HG03135 (cell line): ENCODE measurements at regions not wholly inside any gene's neighbourhood (a gene's known extent, or its start where the extent isn't known, plus 50 kb on each side); places are given as distances from the start of the nearest gene placed in this dataset.

Experiments
- ATAC-seq: cut with Tn5 transposase; IDR thresholded peaks from one replicate; pipeline ENCODE4 v1.9.1; 2021; ENCODE audit warnings: mild to moderate bottlenecking, moderate library complexity; ENCODE audit not compliant: unreplicated experiment

DNA sequence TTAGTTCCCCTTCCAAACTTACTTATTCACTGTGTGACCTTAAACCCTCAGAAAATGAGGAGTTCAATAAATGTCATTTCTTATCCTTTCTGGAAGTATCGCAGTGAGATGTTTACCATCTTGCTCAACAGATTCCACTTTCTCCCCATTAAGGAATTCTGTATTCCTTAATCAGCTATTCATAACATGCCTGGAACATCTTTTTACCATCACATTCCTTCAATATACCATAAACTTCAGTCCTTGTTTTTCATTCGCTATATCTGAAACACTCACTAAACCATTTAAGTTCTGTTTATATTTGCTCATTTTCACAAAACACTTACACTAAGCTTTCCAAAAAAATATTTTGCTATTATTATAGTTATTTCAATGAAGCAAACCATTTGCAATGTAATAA is 1158.6 kb downstream of the CDH12 start:
- ATAC-seq: no peak

DNA sequence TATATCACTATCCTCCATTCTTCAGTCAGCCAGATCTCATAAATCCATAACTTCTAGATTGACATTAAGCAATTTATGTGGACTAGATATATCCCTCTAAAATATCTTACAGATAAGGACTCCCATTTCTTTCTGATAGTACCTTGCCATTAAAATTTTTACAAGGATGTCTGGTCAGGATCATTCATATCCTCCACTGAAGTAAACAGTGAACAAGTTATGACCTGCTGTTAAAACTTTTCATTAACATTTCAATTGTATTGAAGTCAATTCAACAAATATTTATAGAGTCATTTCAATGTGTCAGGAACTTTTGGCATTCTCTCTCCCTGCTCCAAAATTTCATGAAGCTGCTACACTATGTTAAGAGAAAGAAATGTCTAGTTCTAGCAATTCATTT is 1159.6 kb downstream of the CDH12 start:
- no peak for ATAC-seq

GRCh38 chr5:21689587-21689986 is 1163.6 kb downstream of the CDH12 start:
- ATAC-seq: no peak

DNA sequence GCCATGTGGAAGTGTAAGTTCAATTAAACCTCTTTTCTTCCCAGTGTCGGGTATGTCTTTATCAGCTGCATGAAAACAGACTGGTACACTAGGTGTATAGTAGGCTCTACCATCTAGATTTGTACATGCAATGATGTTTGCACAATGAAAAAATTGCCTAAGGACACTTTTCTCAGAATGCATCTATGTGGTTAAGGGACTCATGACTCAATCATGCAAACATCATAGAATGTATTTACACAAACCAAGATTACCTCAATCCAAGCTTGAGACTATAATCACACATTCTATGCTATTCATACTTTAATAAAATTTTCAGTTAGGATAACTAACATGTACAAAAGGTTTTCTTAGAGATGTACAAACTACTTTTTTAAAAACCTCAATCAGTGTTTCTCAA is 1164.5 kb downstream of the CDH12 start:
- no peak for ATAC-seq

DNA sequence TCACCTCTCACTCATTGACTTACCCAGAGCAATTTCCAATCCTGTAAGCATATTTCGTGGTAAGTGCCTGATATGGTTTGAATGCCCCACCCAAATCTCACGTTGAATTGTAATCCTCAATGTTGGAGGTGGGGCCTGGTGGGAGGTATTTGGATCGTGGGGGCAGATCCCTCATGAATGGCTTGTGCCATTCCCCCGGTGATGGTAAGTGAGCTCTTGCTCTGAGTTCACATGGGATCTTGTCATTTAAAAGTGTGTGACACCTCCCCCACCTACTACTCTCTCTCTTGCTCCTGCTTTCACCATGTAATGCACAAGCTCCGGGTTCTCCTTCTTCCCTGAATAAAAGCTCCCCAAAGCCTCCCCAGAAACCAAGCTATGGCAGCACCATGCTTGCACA is 1165.5 kb downstream of the CDH12 start:
- no peak for ATAC-seq

DNA sequence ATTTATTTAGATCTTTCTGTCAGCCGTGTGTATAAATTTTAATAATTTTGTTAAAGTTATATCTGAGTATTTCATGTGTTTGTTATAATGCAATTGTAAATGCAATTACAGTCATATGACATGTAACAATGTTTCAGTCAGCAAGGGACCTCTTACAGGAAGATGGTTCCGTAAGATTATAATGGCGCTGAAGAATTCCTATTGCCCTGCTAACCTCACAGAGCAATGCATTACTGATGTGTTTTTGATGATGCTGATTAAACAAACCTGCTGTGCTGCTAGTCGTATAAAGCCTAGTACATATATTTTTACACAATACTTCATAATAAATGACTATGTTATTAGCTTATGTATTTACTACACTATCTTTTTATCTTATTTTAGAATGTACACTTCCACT is 1166.4 kb downstream of the CDH12 start:
- no peak for ATAC-seq

- no peak for ATAC-seq
Observed at GRCh38 chr5:21685522-21685921, 1167.6 kb downstream of the CDH12 start.

- ATAC-seq: no peak
Observed at GRCh38 chr5:21684992-21685391, 1168.2 kb downstream of the CDH12 start.

DNA sequence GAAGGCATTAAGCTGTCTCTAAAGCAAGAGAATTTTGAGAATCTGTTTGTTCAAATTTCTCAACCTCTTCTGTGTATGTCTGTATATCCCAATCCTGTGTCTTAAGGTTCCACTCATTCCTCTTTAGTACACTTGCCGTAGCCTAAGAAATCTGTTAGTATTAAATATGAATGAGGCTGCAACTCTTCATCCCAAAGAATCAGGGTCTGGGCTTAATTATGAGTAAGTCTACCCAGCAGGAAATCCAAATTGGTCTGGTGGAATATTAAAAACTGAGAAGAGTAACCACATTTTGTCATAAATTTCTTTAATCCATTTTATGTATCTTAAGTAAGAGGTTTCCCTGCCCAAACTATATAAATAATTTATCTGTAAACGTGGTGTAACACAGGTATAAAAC is 1171.2 kb downstream of the CDH12 start:
- ATAC-seq: no peak

- no peak for ATAC-seq
Observed at GRCh38 chr5:21680641-21681040, 1172.5 kb downstream of the CDH12 start.

DNA sequence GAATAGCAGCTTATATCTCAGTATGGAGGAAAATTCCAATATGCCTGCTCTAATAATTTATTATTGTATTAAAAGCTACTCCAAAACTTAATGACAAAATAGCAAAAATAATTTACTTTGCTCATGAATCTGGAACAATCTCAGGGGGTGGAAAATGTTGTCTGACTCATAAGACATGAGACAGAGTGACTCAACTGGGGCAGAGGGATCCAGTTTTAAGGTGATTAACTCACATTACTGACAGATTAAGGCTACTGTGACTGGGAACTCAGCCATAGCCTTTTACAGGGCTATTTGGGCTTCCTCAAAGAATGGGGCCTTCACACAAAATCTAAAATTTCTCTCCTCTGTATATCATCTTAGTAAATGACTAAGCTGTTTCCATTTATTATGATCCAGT is 1172.9 kb downstream of the CDH12 start:
- ATAC-seq: no peak

DNA sequence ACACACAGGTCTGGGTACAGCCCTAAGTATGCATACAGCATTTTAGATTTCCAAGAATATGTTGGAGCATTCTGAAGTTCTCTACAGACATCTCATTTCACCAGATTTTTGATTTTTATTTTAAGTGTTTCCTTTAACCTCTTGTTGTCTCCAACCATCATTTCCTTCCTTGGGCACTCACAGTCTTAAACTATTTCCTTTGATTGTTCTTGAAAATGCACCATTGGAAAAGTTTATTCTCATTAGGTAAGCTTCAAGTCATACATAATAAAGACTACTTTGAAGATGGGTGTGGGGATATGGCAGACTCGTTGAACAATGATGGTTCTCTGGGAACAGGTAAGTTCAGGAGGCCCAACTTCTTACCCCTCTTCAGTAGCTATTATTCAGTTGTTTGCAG is 1174.6 kb downstream of the CDH12 start:
- no peak for ATAC-seq

GRCh38 chr5:21672911-21673310 is 1180.2 kb downstream of the CDH12 start:
- no peak for ATAC-seq

- ATAC-seq: no peak
Observed at GRCh38 chr5:21672360-21672759, 1180.8 kb downstream of the CDH12 start.

DNA sequence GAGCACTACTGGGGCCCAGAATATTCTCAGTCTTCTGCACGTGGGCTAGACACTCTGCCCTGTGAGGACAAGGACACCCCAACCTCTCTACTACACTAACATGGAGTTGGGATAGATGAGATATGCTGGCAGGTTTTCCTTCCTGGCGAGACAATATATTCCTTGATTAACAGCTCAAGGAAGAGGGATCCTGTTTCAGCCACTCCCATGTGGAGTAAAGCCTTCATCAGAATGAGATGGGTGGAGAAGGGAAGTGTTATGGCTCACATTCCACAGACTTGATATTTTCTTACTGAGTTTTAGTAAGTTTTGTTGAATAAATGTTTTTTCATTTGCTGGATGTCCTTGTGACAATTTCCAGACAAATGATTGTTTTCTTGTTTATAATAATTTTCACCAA is 1187.6 kb downstream of the CDH12 start:
- ATAC-seq: no peak

DNA sequence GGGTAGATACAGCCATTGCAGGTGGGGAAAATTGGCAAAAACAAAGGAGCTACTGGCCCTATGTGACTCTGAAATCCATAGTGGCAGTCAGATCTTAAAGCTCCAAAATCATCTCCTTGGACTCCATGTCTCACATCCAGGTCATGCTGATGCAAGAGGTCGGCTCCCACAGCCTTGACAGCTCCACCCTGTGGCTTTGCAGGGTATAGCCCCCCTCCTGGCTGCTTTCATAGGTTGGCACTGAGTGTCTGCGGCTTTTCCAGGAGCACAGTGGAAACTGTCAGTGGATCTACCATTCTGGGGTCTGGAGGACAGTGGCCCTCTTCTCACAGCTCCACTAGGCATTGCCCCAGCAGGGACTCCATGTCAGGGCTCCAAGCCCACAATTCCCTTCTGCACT is 1190.1 kb downstream of the CDH12 start:
- ATAC-seq: no peak

DNA sequence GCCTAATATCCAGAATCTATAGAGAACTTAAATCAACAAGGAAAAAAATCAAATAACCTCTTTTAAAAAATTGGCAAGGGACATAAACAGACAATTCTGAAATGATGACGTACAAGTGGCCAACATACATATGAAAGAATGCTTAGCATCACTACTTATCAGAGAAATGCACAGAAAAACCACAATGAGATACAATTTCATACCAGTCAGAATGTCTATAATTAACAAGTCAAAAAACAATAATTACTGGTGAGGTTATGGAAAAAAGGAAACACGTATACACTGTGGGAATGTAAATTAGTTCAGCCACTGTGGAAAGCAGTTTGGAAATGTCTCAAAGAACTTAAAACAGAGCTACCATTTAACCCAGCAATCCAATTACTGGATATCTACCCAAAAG is 1192.0 kb downstream of the CDH12 start:
- no peak for ATAC-seq

- no peak for ATAC-seq
Observed at GRCh38 chr5:21654556-21654955, 1198.6 kb downstream of the CDH12 start.

DNA sequence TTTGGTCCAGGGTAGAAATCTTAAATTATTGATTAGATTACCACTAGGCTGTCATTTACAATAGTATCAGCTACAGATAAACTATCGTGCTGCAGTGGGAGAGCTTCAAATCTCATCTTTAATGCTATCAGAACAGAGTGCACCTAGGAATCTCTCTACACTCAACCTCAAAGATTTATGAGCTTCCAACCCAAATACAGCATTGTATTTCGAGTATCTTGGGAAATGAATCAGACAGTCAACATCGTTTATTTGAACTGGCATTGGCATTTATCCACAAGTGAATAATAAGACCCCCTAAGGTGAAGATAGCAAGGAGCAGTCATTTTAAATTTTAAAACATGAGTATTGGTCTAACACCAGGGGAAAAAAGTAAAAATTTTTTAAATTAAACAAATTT is 1203.2 kb downstream of the CDH12 start:
- no peak for ATAC-seq

- no peak for ATAC-seq
Observed at GRCh38 chr5:21646469-21646868, 1206.7 kb downstream of the CDH12 start.

DNA sequence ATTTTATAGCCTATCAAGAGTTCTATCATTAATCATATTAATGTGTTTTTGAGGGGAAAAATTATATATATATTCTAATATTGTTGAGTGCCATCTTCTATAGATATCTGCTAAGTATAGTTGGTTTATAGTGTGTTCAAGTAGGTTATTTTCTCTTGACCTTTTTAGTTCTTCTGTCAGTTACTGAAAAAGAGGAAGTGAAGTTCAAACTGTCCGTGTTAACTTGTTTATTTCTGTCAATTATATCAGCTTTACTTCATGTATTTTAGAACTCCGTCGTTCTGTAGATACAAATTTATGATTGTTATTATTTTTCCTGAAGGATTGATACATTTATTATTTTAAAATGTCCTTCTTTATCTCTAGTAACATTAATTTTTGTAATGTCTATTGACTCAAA is 1209.1 kb downstream of the CDH12 start:
- no peak for ATAC-seq

DNA sequence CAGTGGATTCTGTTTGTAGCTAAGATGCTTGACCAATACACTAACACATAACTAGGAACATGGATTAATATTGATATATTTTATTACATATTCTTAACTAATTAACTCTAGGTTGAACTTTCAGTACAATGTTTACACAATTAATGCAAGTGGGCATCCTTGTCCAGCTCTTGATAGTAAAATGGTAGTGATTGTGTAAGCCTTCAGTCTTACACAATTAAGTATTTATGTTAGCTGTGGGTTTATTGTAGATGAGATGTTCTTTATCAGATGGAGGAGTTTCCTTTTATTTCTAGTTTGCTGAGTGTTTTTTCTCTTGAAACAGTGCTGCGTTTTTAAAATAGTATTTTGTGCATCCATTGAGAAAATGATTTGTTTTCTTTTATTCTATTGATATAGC is 1210.8 kb downstream of the CDH12 start:
- no peak for ATAC-seq

DNA sequence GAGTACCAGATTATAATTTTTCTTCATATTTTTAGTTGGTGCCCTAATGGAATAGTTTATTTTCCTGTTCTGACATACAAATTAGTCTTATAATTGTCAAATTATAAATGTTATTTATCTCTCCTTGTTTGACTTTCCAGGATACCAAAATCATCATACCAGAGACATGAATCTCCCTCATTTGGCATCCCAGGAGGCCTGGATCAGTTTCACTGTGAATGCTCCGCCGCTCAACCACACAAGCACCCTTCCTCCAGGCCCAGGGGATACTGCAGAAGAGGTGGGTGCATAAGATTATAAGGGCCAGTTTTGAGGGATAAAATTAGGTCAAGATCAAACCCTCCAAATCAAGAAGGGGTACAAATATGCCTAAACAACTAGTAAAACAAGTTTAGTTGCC is 1229.3 kb downstream of the CDH12 start:
- ATAC-seq: no peak

GRCh38 chr5:21615195-21615765 is 1237.9 kb downstream of the CDH12 start:
- ATAC-seq: no peak
